ENCODE measurements at regions not wholly inside any gene's neighbourhood (a gene's known extent, or its start where the extent isn't known, plus 50 kb on each side); places are given as distances from the start of the nearest gene placed in this dataset.
"Not testable (repeated sequence)": the region's sequence is repeated elsewhere in the genome, so short reads cannot be mapped to it uniquely, and the experiment has no call there.

DNA sequence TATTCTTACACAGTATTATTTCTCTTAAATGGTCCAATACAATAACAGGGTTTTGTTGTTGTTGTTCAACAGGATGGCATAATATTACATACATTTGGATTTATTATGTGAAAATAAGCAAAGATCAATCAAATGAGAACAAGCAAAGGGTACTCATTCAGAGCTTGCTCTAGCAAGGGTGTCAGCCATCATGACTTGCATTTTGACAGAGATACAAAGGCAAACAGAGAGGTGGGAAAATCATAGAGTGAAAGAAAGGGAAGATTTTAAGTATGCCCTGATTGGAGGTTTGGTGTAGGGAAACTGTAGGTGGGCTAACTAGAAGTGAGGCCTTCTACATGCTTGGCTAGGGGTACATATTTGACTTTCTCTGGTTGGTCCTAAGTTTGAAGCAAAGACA, 109.1 kb upstream of the BCHE start:
- H3K27me3 ChIP-seq (ENCODE audit: control insufficient read depth, insufficient read depth, low read length, poor library complexity, severe bottlenecking) = no peaks in the 10 kb centered on the region
- H3K36me3 ChIP-seq (ENCODE audit: control insufficient read depth, insufficient read depth, low read length) = no peaks in the 10 kb centered on the region
- no peaks in the 10 kb centered on the region for H3K4me1 ChIP-seq (ENCODE audit: control insufficient read depth, insufficient read depth, low read length)
- no peak overlapping the region for H3K4me3 ChIP-seq (ENCODE audit: insufficient read depth, low read depth, low read length)
- no peak overlapping the region for H3K27ac ChIP-seq (ENCODE audit: insufficient read depth, low read depth, low read length, poor library complexity, severe bottlenecking)
- no peaks in the 10 kb centered on the region for H3K9me3 ChIP-seq (ENCODE audit: control insufficient read depth, low read length)

DNA sequence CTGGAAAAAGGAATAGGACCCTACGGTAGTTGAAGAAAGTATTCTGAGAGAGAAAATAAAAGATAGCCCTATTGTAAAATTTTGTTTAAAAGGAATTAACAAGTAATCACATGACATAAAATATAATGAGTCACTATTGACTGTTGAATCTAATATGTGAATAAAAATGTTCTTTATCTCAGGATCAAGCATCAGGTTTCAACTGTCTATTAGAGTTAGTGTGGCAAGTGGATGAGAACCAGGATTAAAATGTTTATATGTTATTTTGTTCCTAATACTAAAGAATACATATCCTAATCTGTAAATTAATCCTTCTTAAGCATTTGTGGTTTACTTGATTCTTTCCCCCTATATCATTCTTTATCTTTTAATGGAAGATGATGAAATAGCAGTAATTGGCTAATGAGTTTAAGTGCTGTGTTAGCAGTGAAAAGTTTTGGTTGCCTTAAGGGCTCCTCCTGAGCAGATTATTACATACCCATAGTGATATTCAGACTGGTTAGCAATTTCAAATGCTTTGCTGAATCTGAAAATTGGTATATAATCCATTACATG, 101.8 kb upstream of the BCHE start:
- no peak overlapping the region for H3K27ac ChIP-seq (ENCODE audit: insufficient read depth, low read depth, low read length, poor library complexity, severe bottlenecking)
- H3K36me3 ChIP-seq (ENCODE audit: control insufficient read depth, insufficient read depth, low read length) = no peaks in the 10 kb centered on the region
- H3K9me3 ChIP-seq (ENCODE audit: control insufficient read depth, low read length) = no peaks in the 10 kb centered on the region
- no peak overlapping the region for H3K4me3 ChIP-seq (ENCODE audit: insufficient read depth, low read depth, low read length)
- 82 to 100% methylated on average over 1 of the region's 1 CpG for WGBS, 2 experiments
- no peaks in the 10 kb centered on the region for H3K4me1 ChIP-seq (ENCODE audit: control insufficient read depth, insufficient read depth, low read length)
- H3K27me3 ChIP-seq (ENCODE audit: control insufficient read depth, insufficient read depth, low read length, poor library complexity, severe bottlenecking) = no peaks in the 10 kb centered on the region

DNA sequence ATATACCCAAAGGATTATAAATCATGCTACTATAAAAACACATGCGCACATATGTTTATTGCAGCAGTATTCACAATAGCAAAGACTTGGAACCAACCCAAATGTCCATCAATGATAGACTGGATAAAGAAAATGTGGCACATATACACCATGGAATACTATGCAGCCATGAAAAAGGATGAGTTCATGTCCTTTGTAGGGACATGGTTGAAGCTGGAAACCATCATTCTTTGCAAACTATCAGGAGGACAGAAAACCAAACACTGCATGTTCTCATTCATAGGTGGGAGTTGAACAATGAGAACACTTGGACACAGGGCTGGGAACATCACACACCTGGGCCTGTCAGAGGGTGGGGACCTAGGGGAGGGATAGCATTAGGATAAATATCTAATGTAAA, 98.9 kb upstream of the BCHE start:
- not testable (repeated sequence) for H3K27me3 ChIP-seq (ENCODE audit: control insufficient read depth, insufficient read depth, low read length, poor library complexity, severe bottlenecking); H3K4me3 ChIP-seq (ENCODE audit: insufficient read depth, low read depth, low read length); H3K36me3 ChIP-seq (ENCODE audit: control insufficient read depth, insufficient read depth, low read length); H3K4me1 ChIP-seq (ENCODE audit: control insufficient read depth, insufficient read depth, low read length); H3K27ac ChIP-seq (ENCODE audit: insufficient read depth, low read depth, low read length, poor library complexity, severe bottlenecking); H3K9me3 ChIP-seq (ENCODE audit: control insufficient read depth, low read length)
- WGBS, 2 experiments = no CpG with 5 or more reads among the region's 1 CpG

DNA sequence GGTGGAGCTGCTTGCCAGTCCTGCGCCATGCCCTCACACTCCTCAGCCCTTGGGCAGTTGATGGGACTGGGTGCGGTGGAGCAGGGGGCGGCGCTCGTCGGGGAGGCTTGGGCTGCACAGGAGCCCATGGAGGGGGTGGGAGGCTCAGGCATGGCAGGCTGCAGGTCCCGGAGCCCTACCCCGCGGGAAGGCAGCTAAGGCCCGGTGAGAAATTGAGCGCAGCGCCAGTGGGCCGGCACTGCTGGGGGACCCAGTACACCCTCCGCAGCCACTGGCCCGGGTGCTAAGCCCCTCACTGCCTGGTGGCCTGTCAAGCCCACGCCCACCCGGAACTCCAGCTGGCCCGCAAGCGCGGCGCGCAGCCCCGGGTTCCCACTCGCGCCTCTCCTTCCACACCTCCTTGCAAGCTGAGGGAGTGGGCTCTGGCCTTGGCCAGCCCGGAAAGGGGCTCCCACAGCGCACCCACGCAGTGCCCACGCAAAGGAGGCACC, 87.1 kb upstream of the BCHE start:
- not testable (repeated sequence) for H3K4me1 ChIP-seq (ENCODE audit: control insufficient read depth, insufficient read depth, low read length); H3K9me3 ChIP-seq (ENCODE audit: control insufficient read depth, low read length); H3K27me3 ChIP-seq (ENCODE audit: control insufficient read depth, insufficient read depth, low read length, poor library complexity, severe bottlenecking); H3K4me3 ChIP-seq (ENCODE audit: insufficient read depth, low read depth, low read length); H3K27ac ChIP-seq (ENCODE audit: insufficient read depth, low read depth, low read length, poor library complexity, severe bottlenecking); H3K36me3 ChIP-seq (ENCODE audit: control insufficient read depth, insufficient read depth, low read length)
- WGBS, 2 experiments = 96% methylated on average over 29 of the region's 29 CpGs

DNA sequence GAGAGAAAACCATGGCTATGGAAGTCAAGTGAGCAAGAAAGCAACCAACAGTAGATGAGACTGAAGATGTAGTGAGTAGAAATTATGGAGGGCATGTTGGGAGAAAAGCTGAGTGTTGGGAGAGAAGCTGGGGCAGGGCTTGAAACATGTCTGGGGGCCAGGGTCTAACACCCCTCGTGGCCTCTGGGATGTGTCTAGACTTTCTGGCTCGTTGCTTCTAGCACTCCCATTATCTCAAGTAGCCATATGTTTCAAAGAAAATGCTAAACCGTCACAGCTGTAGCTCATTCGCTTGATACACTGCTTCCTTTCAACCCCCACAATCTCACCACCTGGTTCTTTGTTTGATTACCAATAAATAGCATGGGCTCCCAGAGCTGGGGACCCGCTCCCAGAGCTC, 83.8 kb upstream of the BCHE start:
- Histone ChIP-seq H3K27me3 (ENCODE audit: control insufficient read depth, insufficient read depth, low read length, poor library complexity, severe bottlenecking) (no peaks in the 10 kb centered on the region), H3K27ac (ENCODE audit: insufficient read depth, low read depth, low read length, poor library complexity, severe bottlenecking) (no peak overlapping the region), H3K4me1 (ENCODE audit: control insufficient read depth, insufficient read depth, low read length) (no peaks in the 10 kb centered on the region), H3K36me3 (ENCODE audit: control insufficient read depth, insufficient read depth, low read length) (no peaks in the 10 kb centered on the region), H3K4me3 (ENCODE audit: insufficient read depth, low read depth, low read length) (no peak overlapping the region), H3K9me3 (ENCODE audit: control insufficient read depth, low read length) (no peaks in the 10 kb centered on the region)
- WGBS, 2 experiments = 89 to 94% methylated on average over 5 of the region's 5 CpGs

DNA sequence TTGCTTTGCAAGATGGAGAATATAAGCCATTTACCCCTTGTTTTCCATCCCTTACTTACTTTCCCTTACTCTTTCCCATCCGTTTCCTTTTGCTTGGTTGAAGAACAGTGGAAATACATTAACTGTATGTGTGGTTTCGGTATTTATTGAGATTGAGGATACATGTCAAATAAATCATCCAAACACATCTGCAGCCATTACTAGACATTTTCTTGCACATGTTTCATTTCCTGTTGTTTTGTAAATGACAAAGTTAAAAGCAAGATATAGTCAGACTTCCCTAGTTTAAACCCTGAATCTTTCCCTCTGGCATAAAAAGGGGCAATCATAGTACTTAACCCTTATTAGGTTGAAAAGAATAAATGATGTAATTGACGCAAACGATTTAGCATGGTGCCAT, 82.1 kb upstream of the BCHE start:
- no peaks in the 10 kb centered on the region for H3K27me3 ChIP-seq (ENCODE audit: control insufficient read depth, insufficient read depth, low read length, poor library complexity, severe bottlenecking)
- H3K27ac ChIP-seq (ENCODE audit: insufficient read depth, low read depth, low read length, poor library complexity, severe bottlenecking) = no peak overlapping the region
- no peaks in the 10 kb centered on the region for H3K9me3 ChIP-seq (ENCODE audit: control insufficient read depth, low read length)
- no peaks in the 10 kb centered on the region for H3K36me3 ChIP-seq (ENCODE audit: control insufficient read depth, insufficient read depth, low read length)
- H3K4me1 ChIP-seq (ENCODE audit: control insufficient read depth, insufficient read depth, low read length) = no peaks in the 10 kb centered on the region
- WGBS, 2 experiments = 95 to 100% methylated on average over 2 of the region's 4 CpGs
- H3K4me3 ChIP-seq (ENCODE audit: insufficient read depth, low read depth, low read length) = no peak overlapping the region

DNA sequence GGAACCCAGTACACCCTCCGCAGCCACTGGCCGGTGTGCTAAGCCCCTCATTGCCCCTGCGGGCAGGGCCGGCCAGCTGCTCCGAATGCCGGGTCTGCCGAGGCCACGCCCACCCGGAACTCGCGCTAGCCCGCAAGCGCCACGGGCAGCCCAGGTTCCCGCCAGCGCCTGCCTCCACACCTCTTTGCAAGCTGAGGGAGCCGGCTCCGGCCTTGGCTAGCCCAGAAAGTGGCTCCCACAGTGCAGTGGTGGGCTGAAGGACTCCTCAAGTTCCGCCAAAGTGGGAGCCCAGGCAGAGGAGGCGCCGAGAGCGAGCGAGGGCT, 81.4 kb upstream of the BCHE start:
- 95 to 96% methylated on average over 23 of the region's 23 CpGs for WGBS, 2 experiments
- no peaks in the 10 kb centered on the region for H3K9me3 ChIP-seq (ENCODE audit: control insufficient read depth, low read length)

DNA sequence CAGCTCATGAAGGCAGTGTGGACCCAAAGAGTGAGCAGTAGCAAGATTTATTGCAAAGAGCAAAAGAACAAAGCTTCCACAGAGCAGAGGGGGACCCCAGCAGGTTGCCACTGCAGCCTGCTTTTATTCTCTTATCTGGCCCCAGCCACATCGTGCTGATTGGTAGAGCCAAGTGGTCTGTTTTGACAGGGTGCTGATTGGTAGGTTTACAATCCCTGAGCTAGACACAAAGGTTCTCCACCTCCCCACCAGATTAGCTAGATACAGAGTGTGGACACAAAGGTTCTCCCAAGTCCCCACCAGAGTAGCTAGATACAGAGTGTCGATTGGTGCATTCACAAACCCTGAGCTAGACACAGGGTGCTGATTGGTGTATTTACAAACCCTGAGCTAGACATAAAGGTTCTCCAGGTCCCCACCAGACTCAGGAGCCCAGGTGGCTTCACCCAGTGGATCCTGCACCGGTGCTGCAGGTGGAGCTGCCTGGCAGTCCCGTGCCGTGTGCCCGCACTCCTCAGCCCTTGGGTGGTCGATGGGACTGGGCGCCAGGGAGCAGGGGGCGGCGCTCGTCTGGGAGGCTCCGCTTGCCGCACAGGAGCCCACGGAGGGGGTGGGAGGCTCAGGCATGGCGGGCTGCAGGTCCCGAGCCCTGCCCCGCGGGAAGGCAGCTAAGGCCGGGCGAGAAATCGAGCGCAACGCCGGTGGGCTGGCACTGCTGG, 80.9 kb upstream of the BCHE start:
- H3K27ac ChIP-seq (ENCODE audit: insufficient read depth, low read depth, low read length, poor library complexity, severe bottlenecking); H3K36me3 ChIP-seq (ENCODE audit: control insufficient read depth, insufficient read depth, low read length); H3K27me3 ChIP-seq (ENCODE audit: control insufficient read depth, insufficient read depth, low read length, poor library complexity, severe bottlenecking); H3K4me1 ChIP-seq (ENCODE audit: control insufficient read depth, insufficient read depth, low read length); H3K4me3 ChIP-seq (ENCODE audit: insufficient read depth, low read depth, low read length); H3K9me3 ChIP-seq (ENCODE audit: control insufficient read depth, low read length): not testable (repeated sequence)
- WGBS, 2 experiments = 98% methylated on average over 24 of the region's 24 CpGs

More for the DNA sequence above, 81.4 kb upstream of the BCHE start:
- H3K4me3 ChIP-seq (ENCODE audit: insufficient read depth, low read depth, low read length) = no peak overlapping the region
- H3K4me1 ChIP-seq (ENCODE audit: control insufficient read depth, insufficient read depth, low read length) = no peaks in the 10 kb centered on the region
- H3K27me3 ChIP-seq (ENCODE audit: control insufficient read depth, insufficient read depth, low read length, poor library complexity, severe bottlenecking) = no peaks in the 10 kb centered on the region
- H3K27ac ChIP-seq (ENCODE audit: insufficient read depth, low read depth, low read length, poor library complexity, severe bottlenecking) = no peak overlapping the region
- H3K36me3 ChIP-seq (ENCODE audit: control insufficient read depth, insufficient read depth, low read length) = no peaks in the 10 kb centered on the region

DNA sequence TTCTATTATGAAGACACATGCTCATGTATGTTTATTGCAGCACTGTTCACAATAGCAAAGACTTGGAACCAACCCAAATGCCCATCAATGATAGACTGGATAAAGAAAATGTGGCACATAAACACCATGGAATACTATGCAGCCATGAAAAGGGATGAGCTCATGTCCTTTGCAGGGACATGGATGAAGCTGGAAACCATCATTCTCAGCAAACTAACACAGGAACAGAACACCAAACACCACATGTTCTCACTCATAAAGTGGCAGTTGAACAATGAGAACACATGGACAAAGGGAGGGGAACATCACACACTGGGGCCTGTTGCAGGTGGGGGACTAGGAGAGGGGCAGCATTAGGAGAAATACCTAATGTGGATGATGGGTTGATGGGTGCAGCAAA, 77.9 kb upstream of the BCHE start:
- H3K4me1 ChIP-seq (ENCODE audit: control insufficient read depth, insufficient read depth, low read length); H3K27me3 ChIP-seq (ENCODE audit: control insufficient read depth, insufficient read depth, low read length, poor library complexity, severe bottlenecking); H3K4me3 ChIP-seq (ENCODE audit: insufficient read depth, low read depth, low read length): not testable (repeated sequence)

DNA sequence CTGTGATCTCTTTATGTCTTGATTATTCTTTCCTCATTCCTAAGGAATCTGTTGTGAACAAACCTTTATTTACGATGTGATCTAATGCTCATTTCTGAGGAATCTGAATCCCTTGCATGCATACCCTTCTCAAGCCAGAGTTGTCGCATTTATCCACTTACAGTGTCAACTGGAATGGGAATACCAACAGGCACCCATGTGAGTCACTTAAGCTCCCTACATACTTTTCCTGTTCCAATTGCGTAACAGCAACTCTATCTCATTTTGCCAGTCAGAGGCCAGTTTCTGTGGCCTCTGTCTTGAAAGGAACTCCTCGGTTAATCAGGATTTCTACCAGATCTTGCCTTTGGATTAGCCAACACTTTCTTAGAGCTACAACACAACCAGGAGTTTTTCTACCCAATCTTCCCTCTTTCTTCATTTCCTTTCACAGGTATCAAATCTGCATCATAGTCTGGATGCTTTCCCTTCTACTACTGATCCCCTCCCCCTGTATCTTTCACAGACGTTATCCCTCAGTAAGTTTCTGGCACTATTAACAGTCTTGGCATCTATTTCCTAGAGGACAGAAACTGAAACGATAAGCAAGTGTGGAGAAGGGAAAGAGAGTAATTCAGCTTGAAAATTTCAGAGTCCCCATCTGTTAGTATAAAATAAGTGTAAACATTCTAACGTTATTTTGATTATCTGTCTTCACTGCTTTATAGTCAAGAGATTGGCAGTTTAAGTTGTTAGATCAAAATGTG, 66.8 kb upstream of the BCHE start:
- WGBS, 2 experiments = 93 to 94% methylated on average over 7 of the region's 7 CpGs
- H3K27me3 ChIP-seq (ENCODE audit: control insufficient read depth, insufficient read depth, low read length, poor library complexity, severe bottlenecking) = no peaks in the 10 kb centered on the region
- H3K4me1 ChIP-seq (ENCODE audit: control insufficient read depth, insufficient read depth, low read length) = no peaks in the 10 kb centered on the region
- H3K27ac ChIP-seq (ENCODE audit: insufficient read depth, low read depth, low read length, poor library complexity, severe bottlenecking) = no peak overlapping the region
- H3K36me3 ChIP-seq (ENCODE audit: control insufficient read depth, insufficient read depth, low read length) = no peaks in the 10 kb centered on the region
- no peaks in the 10 kb centered on the region for H3K9me3 ChIP-seq (ENCODE audit: control insufficient read depth, low read length)
- H3K4me3 ChIP-seq (ENCODE audit: insufficient read depth, low read depth, low read length) = no peak overlapping the region

More for the DNA sequence above, 77.9 kb upstream of the BCHE start:
- not testable (repeated sequence) for H3K36me3 ChIP-seq (ENCODE audit: control insufficient read depth, insufficient read depth, low read length); H3K27ac ChIP-seq (ENCODE audit: insufficient read depth, low read depth, low read length, poor library complexity, severe bottlenecking); H3K9me3 ChIP-seq (ENCODE audit: control insufficient read depth, low read length)

All from ectodermal cell (in vitro differentiated cells).